ENCODE measurements at regions not wholly inside any gene's neighbourhood (a gene's known extent, or its start where the extent isn't known, plus 50 kb on each side); places are given as distances from the start of the nearest gene placed in this dataset.

DNA sequence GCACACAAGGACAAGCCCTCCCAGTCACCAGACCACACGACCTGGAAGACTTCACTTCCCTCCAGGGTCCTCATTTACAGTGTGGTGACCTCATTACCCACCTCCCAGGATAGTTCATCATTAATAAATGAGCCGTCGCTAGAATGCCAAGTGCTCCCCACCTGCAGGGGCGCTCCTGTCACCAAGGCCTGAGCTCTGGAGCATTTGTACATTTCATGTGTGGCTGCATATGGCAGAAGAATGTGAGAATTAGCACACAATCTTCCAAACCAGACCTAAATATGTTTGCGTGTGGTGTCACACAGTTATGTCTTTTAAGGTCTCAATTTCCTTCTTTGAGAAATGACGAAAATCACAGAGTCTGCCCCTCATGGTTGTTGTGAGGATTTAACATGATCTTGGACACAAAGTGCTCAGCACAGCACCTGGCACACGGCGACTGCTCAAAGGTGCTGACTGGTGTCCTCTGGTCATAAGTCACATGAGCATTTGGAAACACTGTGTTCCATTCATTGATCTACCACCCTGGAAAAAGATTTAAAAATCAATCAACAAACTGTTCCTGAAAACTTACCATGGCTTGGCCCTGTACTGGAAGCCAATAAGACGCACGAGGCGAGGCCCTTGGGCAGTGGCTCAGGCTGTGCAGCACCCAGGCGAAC lies 150.6 kb upstream of the SPACA7 start:
- CTCF ChIA-PET = no interaction called here
- no peaks in the 10 kb centered on the region for H3K4me1 Mint-ChIP-seq (ENCODE audit: low read depth, unreplicated experiment)
- no peaks in the 10 kb centered on the region for H3K9me3 Mint-ChIP-seq (ENCODE audit: low read depth, unreplicated experiment)
- no peak for DNase-seq
- H3K27me3 Mint-ChIP-seq (ENCODE audit: unreplicated experiment) = no peaks in the 10 kb centered on the region
- intact Hi-C loops (cut with micrococcal nuclease; ENCODE audit: unreplicated experiment) = no loop called here
- no peak overlapping the region for H3K27ac Mint-ChIP-seq (ENCODE audit: unreplicated experiment)
- H3K4me3 Mint-ChIP-seq (ENCODE audit: low read depth, unreplicated experiment) = no peak overlapping the region
- TF ChIP-seq, protein P1, sequence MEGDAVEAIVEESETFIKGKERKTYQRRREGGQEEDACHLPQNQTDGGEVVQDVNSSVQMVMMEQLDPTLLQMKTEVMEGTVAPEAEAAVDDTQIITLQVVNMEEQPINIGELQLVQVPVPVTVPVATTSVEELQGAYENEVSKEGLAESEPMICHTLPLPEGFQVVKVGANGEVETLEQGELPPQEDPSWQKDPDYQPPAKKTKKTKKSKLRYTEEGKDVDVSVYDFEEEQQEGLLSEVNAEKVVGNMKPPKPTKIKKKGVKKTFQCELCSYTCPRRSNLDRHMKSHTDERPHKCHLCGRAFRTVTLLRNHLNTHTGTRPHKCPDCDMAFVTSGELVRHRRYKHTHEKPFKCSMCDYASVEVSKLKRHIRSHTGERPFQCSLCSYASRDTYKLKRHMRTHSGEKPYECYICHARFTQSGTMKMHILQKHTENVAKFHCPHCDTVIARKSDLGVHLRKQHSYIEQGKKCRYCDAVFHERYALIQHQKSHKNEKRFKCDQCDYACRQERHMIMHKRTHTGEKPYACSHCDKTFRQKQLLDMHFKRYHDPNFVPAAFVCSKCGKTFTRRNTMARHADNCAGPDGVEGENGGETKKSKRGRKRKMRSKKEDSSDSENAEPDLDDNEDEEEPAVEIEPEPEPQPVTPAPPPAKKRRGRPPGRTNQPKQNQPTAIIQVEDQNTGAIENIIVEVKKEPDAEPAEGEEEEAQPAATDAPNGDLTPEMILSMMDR (IDR thresholded peaks at IDR 0.05; ENCODE audit: unreplicated experiment) = no peak
- H3K36me3 Mint-ChIP-seq (ENCODE audit: insufficient read depth, unreplicated experiment) = no peaks in the 10 kb centered on the region
- BruUV-seq (replicated peaks) = no TSS peak

DNA sequence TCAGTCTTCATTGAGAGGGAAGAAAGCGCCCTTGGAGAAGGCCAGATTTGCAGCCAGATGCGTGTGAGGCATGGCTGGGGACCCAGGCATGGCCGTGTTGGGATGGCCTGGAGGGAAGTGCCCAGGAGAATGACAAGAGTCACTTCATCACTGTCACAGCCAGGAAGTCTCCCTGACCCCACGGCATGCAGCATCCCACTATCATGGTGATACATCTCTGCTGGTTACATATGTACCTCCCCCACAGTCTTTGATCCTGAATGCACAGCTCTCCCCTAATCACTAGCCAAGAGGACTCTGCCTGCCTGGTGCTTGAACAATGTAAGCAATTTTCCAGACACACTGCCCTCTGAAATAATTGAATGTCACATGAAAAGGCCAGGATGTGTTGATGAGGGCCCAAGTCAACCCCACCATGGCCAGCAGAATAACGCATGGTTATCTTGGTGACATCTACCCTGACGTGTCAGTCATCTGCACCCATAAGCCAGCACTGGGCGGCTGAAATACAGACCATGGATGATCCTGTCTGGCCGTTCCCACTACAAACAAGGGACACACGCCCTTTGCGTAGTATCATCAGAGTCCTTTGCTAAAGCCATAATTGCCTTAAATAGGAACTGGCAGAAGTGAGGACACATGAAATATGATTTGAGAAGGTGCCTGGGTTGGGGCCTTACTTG lies 149.7 kb upstream of the SPACA7 start:
- Mint-ChIP-seq H3K4me1 (ENCODE audit: low read depth, unreplicated experiment) (no peaks in the 10 kb centered on the region), H3K27ac (ENCODE audit: unreplicated experiment) (no peak overlapping the region), H3K36me3 (ENCODE audit: insufficient read depth, unreplicated experiment) (no peaks in the 10 kb centered on the region), H3K9me3 (ENCODE audit: low read depth, unreplicated experiment) (no peaks in the 10 kb centered on the region), H3K4me3 (ENCODE audit: low read depth, unreplicated experiment) (no peak overlapping the region), H3K27me3 (ENCODE audit: unreplicated experiment) (no peaks in the 10 kb centered on the region)
- TF ChIP-seq, protein P1 (IDR thresholded peaks at IDR 0.05; ENCODE audit: unreplicated experiment) = no peak
- CTCF ChIA-PET = no interaction called here
- DNase-seq = no peak
- BruUV-seq (replicated peaks) = no TSS peak
- intact Hi-C loops (cut with micrococcal nuclease; ENCODE audit: unreplicated experiment) = no loop called here

DNA sequence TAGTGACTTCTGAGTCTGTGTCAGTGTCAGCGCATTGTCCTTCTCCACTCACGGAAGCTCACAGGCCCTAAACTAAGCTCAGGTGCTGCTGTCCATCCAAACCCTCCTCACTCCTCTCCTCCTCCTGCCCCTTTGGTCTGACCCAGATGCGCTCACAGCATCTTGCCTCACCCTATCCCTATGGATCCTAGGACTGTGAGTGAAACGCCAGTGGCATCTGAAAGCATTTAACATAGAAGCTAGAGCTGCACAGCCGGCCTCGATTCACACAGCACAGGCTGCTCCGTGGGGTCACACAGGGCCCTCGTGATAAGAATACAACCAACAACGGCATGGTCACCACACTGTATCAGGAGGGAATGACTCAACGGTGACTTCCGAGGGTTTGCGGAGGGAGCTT lies 149.1 kb upstream of the SPACA7 start:
- H3K27me3 Mint-ChIP-seq (ENCODE audit: unreplicated experiment) = no peaks in the 10 kb centered on the region
- no peak for DNase-seq
- no TSS peak for BruUV-seq (replicated peaks)
- H3K4me1 Mint-ChIP-seq (ENCODE audit: low read depth, unreplicated experiment) = no peaks in the 10 kb centered on the region
- TF ChIP-seq, protein P1 (IDR thresholded peaks at IDR 0.05; ENCODE audit: unreplicated experiment) = no peak
- CTCF ChIA-PET = no interaction called here
- H3K27ac Mint-ChIP-seq (ENCODE audit: unreplicated experiment) = no peak overlapping the region
- intact Hi-C loops (cut with micrococcal nuclease; ENCODE audit: unreplicated experiment) = no loop called here
- H3K9me3 Mint-ChIP-seq (ENCODE audit: low read depth, unreplicated experiment) = no peaks in the 10 kb centered on the region
- H3K36me3 Mint-ChIP-seq (ENCODE audit: insufficient read depth, unreplicated experiment) = no peaks in the 10 kb centered on the region
- no peak overlapping the region for H3K4me3 Mint-ChIP-seq (ENCODE audit: low read depth, unreplicated experiment)

DNA sequence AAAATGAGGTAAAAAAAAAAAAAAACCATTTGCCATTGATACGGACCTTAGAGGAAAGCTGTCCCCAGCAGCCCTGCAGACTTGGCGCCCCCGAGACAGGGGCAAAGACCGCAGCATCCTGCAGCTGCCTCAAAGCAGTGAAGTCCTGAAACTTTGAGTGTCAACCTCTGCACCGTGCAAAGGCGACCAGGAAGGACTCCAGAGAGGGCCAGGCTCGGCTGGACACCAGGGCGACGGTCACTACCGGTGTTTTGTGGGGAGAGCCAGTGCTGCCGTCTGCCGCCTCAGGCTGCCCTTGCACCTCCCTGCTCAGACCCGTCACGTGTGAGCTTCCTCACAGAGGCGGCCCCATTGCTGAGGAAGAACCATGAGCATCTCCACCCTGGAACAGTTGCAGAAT lies 146.7 kb upstream of the SPACA7 start:
- H3K27me3 Mint-ChIP-seq (ENCODE audit: unreplicated experiment) = no peaks in the 10 kb centered on the region
- no TSS peak for BruUV-seq (replicated peaks)
- no peak overlapping the region for H3K4me3 Mint-ChIP-seq (ENCODE audit: low read depth, unreplicated experiment)
- no peak overlapping the region for H3K27ac Mint-ChIP-seq (ENCODE audit: unreplicated experiment)
- no peaks in the 10 kb centered on the region for H3K36me3 Mint-ChIP-seq (ENCODE audit: insufficient read depth, unreplicated experiment)
- H3K4me1 Mint-ChIP-seq (ENCODE audit: low read depth, unreplicated experiment) = no peaks in the 10 kb centered on the region
- TF ChIP-seq, protein P1 (IDR thresholded peaks at IDR 0.05; ENCODE audit: unreplicated experiment) = no peak
- CTCF ChIA-PET = no interaction called here
- intact Hi-C loops (cut with micrococcal nuclease; ENCODE audit: unreplicated experiment) = no loop called here
- no peaks in the 10 kb centered on the region for H3K9me3 Mint-ChIP-seq (ENCODE audit: low read depth, unreplicated experiment)
- no peak for DNase-seq

All from Calu3 (cell line).